Astrocyte of the cerebellum (primary cell): ENCODE measurements at regions not wholly inside any gene's neighbourhood (a gene's known extent, or its start where the extent isn't known, plus 50 kb on each side); places are given as distances from the start of the nearest gene placed in this dataset.

ENCODE experiments used
- DNase-seq: peaks from one replicate; pipeline ENCODE4 v3.0.0-alpha.2; 2011; ENCODE audit warnings: low read depth
- H3K4me3 ChIP-seq: 2 replicates; pipeline ENCODE4 v1.5.1; 2011; ENCODE audit warnings: mild to moderate bottlenecking, low read depth, low read length, moderate library complexity
- CTCF ChIP-seq: IDR thresholded peaks from 2 replicates; pipeline ENCODE4 v1.5.1; 2012; ENCODE audit warnings: low read length, low read depth, moderate library complexity, mild to moderate bottlenecking; ENCODE audit errors: missing control alignments
- in situ Hi-C: cut with HindIII; loops from 2 replicates; pipeline ENCODE4 v1.10.0; 2017; ENCODE audit warnings: low sequenced_read_pairs

DNA sequence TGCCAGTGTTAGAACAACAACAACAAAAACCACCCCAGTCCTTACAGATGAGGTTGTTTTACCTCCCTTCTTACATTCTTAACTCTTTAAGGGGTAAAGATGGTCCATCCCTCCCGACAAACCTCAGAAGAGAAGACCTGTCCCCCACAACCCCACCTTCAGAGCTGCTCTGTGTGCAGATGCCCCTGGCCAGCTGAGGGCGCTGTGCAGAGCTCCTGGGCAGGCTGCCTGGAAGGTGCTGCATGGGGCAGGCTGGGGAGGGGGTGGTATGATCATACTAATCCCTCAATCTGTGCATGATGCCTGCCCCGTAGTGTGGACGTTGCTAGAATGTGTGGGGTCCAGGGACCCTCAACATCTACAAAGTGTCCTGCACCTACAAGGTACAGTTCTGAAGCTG, 387.1 kb downstream of the INHBA start:
- H3K4me3 ChIP-seq, result no peak overlapping the region
- TF ChIP-seq CTCF, result no peak
- in situ Hi-C loops, result no loop called here
- DNase-seq, result no peak

DNA sequence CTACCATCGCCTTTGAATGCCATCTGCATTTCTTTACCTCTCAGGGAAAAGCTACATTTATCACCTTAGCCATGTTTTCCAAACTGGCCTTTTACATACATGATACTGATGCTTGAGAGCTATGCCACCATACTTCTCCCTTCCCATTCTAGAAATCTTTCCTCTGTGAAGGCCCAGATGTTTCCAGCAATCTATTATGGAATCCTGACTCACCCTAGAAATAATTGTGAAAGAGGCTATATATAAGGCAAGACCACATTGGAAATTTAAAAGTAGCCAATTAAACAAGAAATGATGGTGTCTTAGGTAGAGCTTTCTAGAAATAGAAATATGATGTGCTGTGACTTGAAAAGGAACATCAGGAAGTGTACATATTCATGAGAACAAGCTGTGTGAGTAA, 389.7 kb downstream of the INHBA start:
- in situ Hi-C loops, result no loop called here
- TF ChIP-seq CTCF, result no peak
- no peak for DNase-seq
- H3K4me3 ChIP-seq, result no peak overlapping the region

DNA sequence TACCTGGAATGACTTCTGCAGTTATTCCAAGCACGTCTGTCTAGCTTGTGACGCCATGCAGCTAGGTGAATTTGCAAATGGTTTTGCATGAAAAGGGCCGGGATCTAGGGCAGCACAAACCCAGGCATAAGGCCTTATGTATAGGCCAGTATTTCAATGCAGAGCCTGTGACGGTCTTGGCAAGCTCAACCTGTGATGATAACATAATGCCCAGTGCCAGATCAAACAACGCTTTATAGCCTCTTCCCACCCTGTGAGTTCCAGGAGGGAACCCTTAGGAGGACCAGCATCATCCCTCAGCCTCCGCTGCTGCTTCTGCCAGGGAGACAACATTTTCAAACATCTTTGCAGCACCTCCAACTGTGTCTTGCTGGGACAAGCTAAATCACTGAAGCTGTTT, 390.7 kb downstream of the INHBA start:
- no peak for TF ChIP-seq CTCF
- no peak overlapping the region for H3K4me3 ChIP-seq
- in situ Hi-C loops, result no loop called here
- no peak for DNase-seq

DNA sequence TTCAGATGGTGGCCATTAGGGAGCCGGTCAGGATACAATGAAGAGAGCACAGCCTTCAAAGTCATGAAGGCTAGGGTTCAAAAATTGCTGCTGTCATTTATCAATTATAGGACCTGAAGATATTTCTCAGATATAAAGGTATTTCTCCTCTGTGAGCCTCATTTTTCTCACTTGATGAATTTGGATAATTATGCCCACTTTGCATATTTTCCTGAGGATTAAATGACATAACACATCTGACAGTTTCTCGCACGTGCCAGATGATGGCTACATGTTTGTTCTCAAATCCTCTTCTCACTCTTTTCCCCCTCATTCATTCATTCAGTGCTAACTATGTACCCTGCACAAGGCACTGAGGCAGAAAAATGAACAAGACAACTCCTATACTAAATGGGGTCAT, 391.6 kb downstream of the INHBA start:
- in situ Hi-C loops, result no loop called here
- H3K4me3 ChIP-seq, result no peak overlapping the region
- TF ChIP-seq CTCF, result no peak
- no peak for DNase-seq

GRCh38 chr7:41306486-41306885, 396.4 kb downstream of the INHBA start:
- in situ Hi-C loops, result no loop called here
- TF ChIP-seq CTCF, result no peak
- no peak overlapping the region for H3K4me3 ChIP-seq
- DNase-seq, result no peak

DNA sequence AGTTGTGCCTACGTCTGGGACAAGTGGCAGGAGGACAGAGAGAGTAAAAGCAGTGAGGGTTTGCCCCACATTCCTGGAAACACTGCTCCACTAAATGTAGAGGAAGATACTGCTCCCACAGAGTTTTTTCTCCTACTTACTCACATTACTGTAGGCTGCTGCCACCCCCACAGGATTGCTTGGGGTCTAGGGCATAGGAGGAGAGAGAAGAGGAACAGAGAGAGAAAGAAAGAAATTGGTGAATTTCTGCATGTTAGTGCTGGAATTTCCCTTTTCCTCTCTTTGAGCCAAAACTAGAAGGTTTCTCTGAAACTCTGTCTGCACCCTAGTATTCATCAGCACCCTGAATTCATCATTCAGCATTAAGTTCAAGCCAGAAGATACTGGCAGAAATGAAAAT, 397.9 kb downstream of the INHBA start:
- H3K4me3 ChIP-seq, result no peak overlapping the region
- TF ChIP-seq CTCF, result no peak
- no peak for DNase-seq
- in situ Hi-C loops, result no loop called here

- in situ Hi-C loops, result no loop called here
- H3K4me3 ChIP-seq, result no peak overlapping the region
- no peak for DNase-seq
- TF ChIP-seq CTCF, result no peak
These were observed 399.2 kb downstream of the INHBA start for GRCh38 chr7:41303709-41304108.
